OCI-LY7 (cell line): ENCODE measurements at regions not wholly inside any gene's neighbourhood (a gene's known extent, or its start where the extent isn't known, plus 50 kb on each side); places are given as distances from the start of the nearest gene placed in this dataset.

Experiments
- BruUV-seq: library from RNA; stranded (reverse); fragments of 400-500 nt; replicated peaks from 2 replicates; lab custom pipeline; 2021; lab: Mats Ljungman, UMichigan
- CTCF ChIA-PET: fragments of 300-600 bp; sonication (Branson Sonifier 250); formaldehyde crosslinking; loops from one replicate; lab custom pipeline; 2022; ENCODE audit warnings: antibody characterized with exemption; ENCODE audit not compliant: unreplicated experiment; lab: Charles Lee
- POLR2A ChIA-PET: fragments of 300-600 bp; sonication (Branson Sonifier 250); formaldehyde crosslinking; loops from one replicate; lab custom pipeline; 2022; ENCODE audit warnings: antibody characterized with exemption; lab: Charles Lee
- DNase-seq: peaks from one replicate; pipeline ENCODE4 v3.0.0-alpha.2; 2015; ENCODE audit warnings: low spot score
- H2AFZ ChIP-seq: fragments of 200-600 bp; sonication (generic), shearing (Covaris generic); 2 replicates; pipeline ENCODE4 v1.6.1; 2014; ENCODE audit warnings: mild to moderate bottlenecking, antibody characterized with exemption, low read length, moderate library complexity
- H3K27ac ChIP-seq: fragments of 200-600 bp; sonication (generic); 2 replicates; pipeline ENCODE4 v1.5.1; 2014; ENCODE audit warnings: mixed run types, low read depth, mild to moderate bottlenecking, moderate library complexity, low read length, inconsistent platforms; ENCODE audit not compliant: poor library complexity, severe bottlenecking
- H3K36me3 ChIP-seq: fragments of 200-600 bp; sonication (generic); 2 replicates; pipeline ENCODE4 v1.6.1; 2014; ENCODE audit warnings: mild to moderate bottlenecking, antibody characterized with exemption, low read length, moderate library complexity, mixed read lengths; ENCODE audit not compliant: insufficient read depth
- H3K4me1 ChIP-seq: fragments of 200-600 bp; sonication (generic); 2 replicates; pipeline ENCODE4 v1.5.1; 2014; ENCODE audit warnings: mild to moderate bottlenecking, low read length; ENCODE audit not compliant: insufficient read depth, poor library complexity, severe bottlenecking
- H3K4me2 ChIP-seq: fragments of 200-600 bp; sonication (generic); 2 replicates; pipeline ENCODE4 v1.6.1; 2014; ENCODE audit warnings: mild to moderate bottlenecking, low read length
- H3K4me3 ChIP-seq: fragments of 200-600 bp; sonication (generic); 2 replicates; pipeline ENCODE4 v1.5.1; 2014; ENCODE audit warnings: mild to moderate bottlenecking, low read depth, low read length; ENCODE audit not compliant: poor library complexity, severe bottlenecking
- H3K79me2 ChIP-seq: fragments of 200-600 bp; sonication (generic); 2 replicates; pipeline ENCODE4 v1.6.1; 2016; ENCODE audit warnings: low read depth, mild to moderate bottlenecking, low read length, moderate library complexity, mixed read lengths; ENCODE audit not compliant: insufficient read depth
- H3K9me2 ChIP-seq: fragments of 200-600 bp; sonication (generic); 2 replicates; pipeline ENCODE4 v1.6.1; 2016; ENCODE audit warnings: mild to moderate bottlenecking, low read length, mixed read lengths; ENCODE audit not compliant: insufficient read depth
- H3K9me3 ChIP-seq: fragments of 200-600 bp; sonication (generic); 2 replicates; pipeline ENCODE4 v1.6.1; 2014; ENCODE audit warnings: mild to moderate bottlenecking, mixed run types, low read length, mixed read lengths
- H4K20me1 ChIP-seq: fragments of 200-600 bp; sonication (generic); 2 replicates; pipeline ENCODE4 v1.6.1; 2014; ENCODE audit warnings: mild to moderate bottlenecking, antibody characterized with exemption, low read length, moderate library complexity, mixed read lengths; ENCODE audit not compliant: insufficient read depth
- CTCF ChIP-seq: fragments of 200-600 bp; sonication (generic); conservative IDR thresholded peaks from 2 replicates; pipeline ENCODE4 v1.5.1; 2014; ENCODE audit warnings: mild to moderate bottlenecking, antibody characterized with exemption, low read length, moderate library complexity, mixed read lengths
- EZH2phosphoT487 ChIP-seq: fragments of 200-600 bp; sonication (generic); IDR thresholded peaks from 2 replicates; pipeline ENCODE4 v1.6.1; 2018; ENCODE audit warnings: low read depth, borderline replicate concordance, mild to moderate bottlenecking, mixed run types, antibody characterized with exemption, low read length, moderate library complexity, mixed read lengths
- intact Hi-C: fragments of 100-400 bp; cut with micrococcal nuclease; formaldehyde crosslinking; loops from one replicate; pipeline ENCODE4 v1.10.0; 2022; ENCODE audit not compliant: unreplicated experiment

- Histone ChIP-seq H2AFZ (no peak overlapping the region), H3K4me2 (no peak overlapping the region), H3K36me3 (no peaks in the 10 kb centered on the region), H3K4me1 (no peaks in the 10 kb centered on the region), H3K27ac (no peak overlapping the region), H4K20me1 (no peaks in the 10 kb centered on the region), H3K9me3 (no peaks in the 10 kb centered on the region), H3K79me2 (no peaks in the 10 kb centered on the region), H3K9me2 (no peaks in the 10 kb centered on the region), H3K4me3 (no peak overlapping the region)
- TF ChIP-seq EZH2phosphoT487 (no peak), CTCF (no peak)
- intact Hi-C loops = no loop called here
- no TSS peak for BruUV-seq
- DNase-seq = no peak
- POLR2A ChIA-PET = interaction anchor here (1.0 kb wide), 1 partner anchor 13 kb away, joined by 3 read pairs; no protein-coding TSS in a partner anchor
- CTCF ChIA-PET = no interaction called here
Observed at GRCh38 chr10:111146025-111146640, 69.3 kb downstream of the ADRA2A start.

- ChIA-PET CTCF (no interaction called here), POLR2A (interaction anchor here (1.1 kb wide), 1 partner anchor 445 kb away, joined by 6 read pairs; no protein-coding TSS in a partner anchor)
- no peak overlapping the region for H2AFZ ChIP-seq
- no peak overlapping the region for H3K27ac ChIP-seq
- no peaks in the 10 kb centered on the region for H3K9me3 ChIP-seq
- H3K79me2 ChIP-seq = no peaks in the 10 kb centered on the region
- no peaks in the 10 kb centered on the region for H3K9me2 ChIP-seq
- no TSS peak for BruUV-seq
- intact Hi-C loops = no loop called here
- H4K20me1 ChIP-seq = no peaks in the 10 kb centered on the region
- TF ChIP-seq CTCF = no peak
- no peak for TF ChIP-seq EZH2phosphoT487
- no peaks in the 10 kb centered on the region for H3K36me3 ChIP-seq
- no peak overlapping the region for H3K4me3 ChIP-seq
- no peak for DNase-seq
- H3K4me2 ChIP-seq = no peak overlapping the region
- H3K4me1 ChIP-seq = no peaks in the 10 kb centered on the region
Observed at GRCh38 chr10:111148025-111148424, 71.2 kb downstream of the ADRA2A start.

GRCh38 chr10:111148440-111148839, 71.6 kb downstream of the ADRA2A start:
- CTCF ChIA-PET = no interaction called here
- no peak for DNase-seq

More at GRCh38 chr10:111148440-111148839, 71.6 kb downstream of the ADRA2A start:
- Histone ChIP-seq H3K79me2 (no peaks in the 10 kb centered on the region), H3K4me3 (no peak overlapping the region), H2AFZ (no peak overlapping the region), H3K9me3 (no peaks in the 10 kb centered on the region), H3K4me2 (no peak overlapping the region), H3K27ac (no peak overlapping the region), H3K4me1 (no peaks in the 10 kb centered on the region), H3K36me3 (no peaks in the 10 kb centered on the region), H3K9me2 (no peaks in the 10 kb centered on the region), H4K20me1 (no peaks in the 10 kb centered on the region)
- POLR2A ChIA-PET = interaction anchor here (1.1 kb wide), 1 partner anchor 446 kb away, joined by 6 read pairs; no protein-coding TSS in a partner anchor
- BruUV-seq = no TSS peak
- TF ChIP-seq CTCF = no peak
- no peak for TF ChIP-seq EZH2phosphoT487
- intact Hi-C loops = no loop called here
